ENCODE measurements at regions not wholly inside any gene's neighbourhood (a gene's known extent, or its start where the extent isn't known, plus 50 kb on each side); places are given as distances from the start of the nearest gene placed in this dataset.

DNA sequence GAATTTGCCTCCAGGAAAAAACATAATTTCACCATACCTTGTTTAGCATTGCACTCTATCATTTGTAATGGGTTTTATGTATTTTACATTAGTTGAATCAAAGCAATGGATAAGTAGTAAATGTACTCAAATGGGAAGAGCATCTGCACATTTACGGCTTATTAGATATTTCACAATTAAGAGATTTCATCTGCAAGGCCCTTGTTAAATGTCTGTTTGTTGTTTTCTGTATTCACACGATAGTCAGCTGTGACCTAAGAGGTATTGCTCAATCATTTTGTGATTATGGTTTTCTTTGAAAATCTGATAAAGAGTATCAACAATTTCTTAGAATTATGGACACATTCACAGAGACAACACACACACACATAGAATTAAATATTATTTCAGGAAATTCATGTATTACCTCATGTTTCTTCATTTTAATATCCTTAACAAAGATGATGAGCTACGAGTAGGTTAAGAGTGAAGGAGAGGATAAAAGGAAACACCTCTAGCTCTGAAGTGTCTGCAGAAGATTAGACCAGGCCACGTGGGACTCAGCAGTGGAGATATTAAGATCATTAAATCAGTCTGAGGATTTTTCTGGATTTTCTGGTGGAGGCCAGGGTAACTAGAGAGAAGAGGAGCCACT is 121.9 kb upstream of the POU1F1 start:
- ChIA-PET CTCF (no interaction called here), POLR2A (no interaction called here)
- no peaks in the 10 kb centered on the region for H3K36me3 Mint-ChIP-seq
- no peak overlapping the region for H3K27ac Mint-ChIP-seq
- peaks cover 3% of the 10 kb centered on the region for H3K9me3 Mint-ChIP-seq
- no peaks in the 10 kb centered on the region for H3K4me1 Mint-ChIP-seq (ENCODE audit: low read depth)
- H3K27me3 Mint-ChIP-seq: peaks cover 1% of the 10 kb centered on the region
- H3K4me3 Mint-ChIP-seq: no peak overlapping the region
- no peak for DNase-seq
- intact Hi-C loops (cut with micrococcal nuclease): no loop called here

DNA sequence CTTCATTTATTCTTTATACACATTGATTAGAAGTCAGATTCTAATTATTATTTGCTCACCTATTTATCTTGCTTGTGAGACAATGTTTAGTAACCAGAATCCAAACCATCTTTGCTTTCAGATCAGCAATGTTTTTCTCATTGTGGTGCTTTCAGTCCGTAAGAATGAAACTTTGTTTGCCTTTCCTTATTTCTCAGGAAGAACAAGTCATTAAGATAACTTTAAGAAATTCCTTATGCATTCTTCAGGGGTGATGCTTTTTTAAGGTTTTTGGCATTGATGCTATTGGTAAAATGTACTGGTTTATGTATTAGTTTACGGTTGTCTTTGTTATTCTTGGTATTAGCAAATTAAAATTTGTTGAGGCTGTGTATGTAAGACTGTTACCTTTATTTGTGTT is 120.8 kb upstream of the POU1F1 start:
- Mint-ChIP-seq H3K9me3 (peaks cover 3% of the 10 kb centered on the region), H3K27me3 (peaks cover 1% of the 10 kb centered on the region), H3K27ac (no peak overlapping the region), H3K4me3 (no peak overlapping the region), H3K36me3 (no peaks in the 10 kb centered on the region), H3K4me1 (ENCODE audit: low read depth) (no peaks in the 10 kb centered on the region)
- DNase-seq: no peak
- CTCF ChIA-PET: no interaction called here
- POLR2A ChIA-PET: no interaction called here
- intact Hi-C loops (cut with micrococcal nuclease): no loop called here

DNA sequence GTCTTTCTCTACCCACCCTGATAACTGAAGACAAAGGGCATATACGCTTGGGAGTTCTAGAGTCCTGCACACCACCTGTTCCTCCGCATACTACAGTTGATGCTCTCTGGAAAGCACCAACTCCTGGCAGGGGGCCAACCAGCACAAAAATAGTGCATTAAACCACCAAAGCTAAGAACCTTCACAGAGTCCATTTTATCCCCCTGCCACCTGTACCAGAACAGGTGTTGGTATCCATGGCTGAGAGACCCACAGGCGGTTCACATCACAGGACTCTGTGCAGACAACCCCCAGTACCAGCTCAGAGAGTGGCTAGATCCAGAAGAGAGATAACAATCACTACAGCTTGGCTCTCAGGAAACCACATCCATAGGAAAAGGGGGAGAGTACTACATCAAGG is 114.4 kb upstream of the POU1F1 start:
- Mint-ChIP-seq H3K9me3 (peaks cover 3% of the 10 kb centered on the region), H3K4me1 (ENCODE audit: low read depth) (no peaks in the 10 kb centered on the region), H3K27me3 (peaks cover 2% of the 10 kb centered on the region), H3K27ac (no peak overlapping the region), H3K36me3 (no peaks in the 10 kb centered on the region), H3K4me3 (no peak overlapping the region)
- CTCF ChIA-PET: no interaction called here
- POLR2A ChIA-PET: no interaction called here
- no peak for DNase-seq
- intact Hi-C loops (cut with micrococcal nuclease): no loop called here

DNA sequence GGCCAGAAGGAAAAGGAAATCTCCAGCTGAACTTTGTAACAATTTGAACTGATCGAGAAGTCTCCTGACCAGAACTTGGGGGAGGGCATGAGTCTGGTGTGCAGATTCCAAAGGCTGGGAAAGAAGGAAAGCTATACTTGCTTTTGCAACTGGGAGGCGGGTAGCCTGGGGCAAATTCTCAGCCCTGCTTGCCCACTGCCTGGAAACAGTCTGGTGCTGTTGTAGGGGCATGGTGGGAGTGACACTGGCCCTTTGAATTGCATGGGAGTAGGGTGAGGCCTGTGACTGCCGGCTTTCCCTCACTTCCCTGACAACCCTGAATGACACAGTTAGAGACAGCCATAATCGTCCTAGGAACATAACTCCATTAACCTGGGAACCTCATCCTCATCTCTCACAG is 114.0 kb upstream of the POU1F1 start:
- no peak for DNase-seq
- H3K27me3 Mint-ChIP-seq: peaks cover 2% of the 10 kb centered on the region
- H3K27ac Mint-ChIP-seq: no peak overlapping the region
- H3K36me3 Mint-ChIP-seq: no peaks in the 10 kb centered on the region
- H3K4me1 Mint-ChIP-seq (ENCODE audit: low read depth): no peaks in the 10 kb centered on the region
- intact Hi-C loops (cut with micrococcal nuclease): no loop called here
- no peak overlapping the region for H3K4me3 Mint-ChIP-seq
- H3K9me3 Mint-ChIP-seq: peaks cover 3% of the 10 kb centered on the region
- POLR2A ChIA-PET: no interaction called here
- CTCF ChIA-PET: no interaction called here

DNA sequence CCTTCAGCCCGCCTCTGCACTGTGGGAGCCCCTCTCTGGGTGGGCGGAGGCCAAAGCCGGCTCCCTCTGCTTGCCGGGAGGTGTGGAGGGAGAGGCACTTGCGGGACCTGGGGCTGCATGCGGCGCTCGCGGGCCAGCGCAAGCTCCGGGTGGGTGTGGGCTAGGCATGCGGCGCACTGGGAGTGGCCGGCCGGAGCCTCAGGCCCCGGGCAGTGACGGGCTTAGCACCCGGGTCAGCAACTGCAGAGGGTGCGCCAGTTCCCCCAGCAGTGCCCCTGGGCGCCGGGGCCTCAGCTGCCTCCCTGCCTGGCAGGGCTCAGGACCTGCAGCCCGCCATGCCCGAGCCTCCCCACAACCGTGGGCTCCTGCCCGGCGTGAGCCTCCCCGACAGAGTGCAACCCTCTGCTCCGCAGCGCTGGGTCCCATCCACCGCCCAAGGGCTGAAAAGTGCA is 98.9 kb upstream of the POU1F1 start:
- Mint-ChIP-seq H3K4me3 (no peak overlapping the region), H3K36me3 (no peaks in the 10 kb centered on the region), H3K9me3 (no peaks in the 10 kb centered on the region), H3K27ac (no peak overlapping the region), H3K27me3 (peaks cover 10% of the 10 kb centered on the region), H3K4me1 (ENCODE audit: low read depth) (no peaks in the 10 kb centered on the region)
- CTCF ChIA-PET: no interaction called here
- intact Hi-C loops (cut with micrococcal nuclease): no loop called here
- POLR2A ChIA-PET: no interaction called here
- DNase-seq: no peak

DNA sequence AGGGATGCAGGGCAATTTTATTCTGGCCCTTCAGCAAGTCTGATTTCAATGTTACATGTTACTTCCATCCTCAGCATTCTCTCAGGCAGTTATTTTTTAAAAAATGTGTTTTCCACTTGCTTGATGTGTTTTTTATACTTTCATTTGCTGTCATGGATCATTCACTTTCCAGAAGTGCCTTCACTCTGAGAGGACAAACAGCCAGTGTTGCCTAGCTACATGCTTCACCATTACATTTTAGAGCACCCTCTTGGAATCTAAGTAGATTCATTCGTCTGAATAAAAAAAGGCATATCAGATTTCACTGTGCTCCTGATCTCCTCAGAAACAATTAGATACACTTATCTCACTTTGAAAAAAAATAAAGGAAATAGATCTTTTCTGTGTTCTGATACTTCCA is 93.6 kb upstream of the POU1F1 start:
- CTCF ChIA-PET: no interaction called here
- POLR2A ChIA-PET: interaction anchor here (0.6 kb wide), 1 partner anchor 31 kb away, joined by 3 read pairs; no protein-coding TSS in a partner anchor
- Mint-ChIP-seq H3K4me1 (ENCODE audit: low read depth) (no peaks in the 10 kb centered on the region), H3K27ac (no peak overlapping the region), H3K9me3 (no peaks in the 10 kb centered on the region), H3K36me3 (no peaks in the 10 kb centered on the region), H3K4me3 (no peak overlapping the region), H3K27me3 (peaks cover 14% of the 10 kb centered on the region)
- DNase-seq: no peak
- intact Hi-C loops (cut with micrococcal nuclease): no loop called here

DNA sequence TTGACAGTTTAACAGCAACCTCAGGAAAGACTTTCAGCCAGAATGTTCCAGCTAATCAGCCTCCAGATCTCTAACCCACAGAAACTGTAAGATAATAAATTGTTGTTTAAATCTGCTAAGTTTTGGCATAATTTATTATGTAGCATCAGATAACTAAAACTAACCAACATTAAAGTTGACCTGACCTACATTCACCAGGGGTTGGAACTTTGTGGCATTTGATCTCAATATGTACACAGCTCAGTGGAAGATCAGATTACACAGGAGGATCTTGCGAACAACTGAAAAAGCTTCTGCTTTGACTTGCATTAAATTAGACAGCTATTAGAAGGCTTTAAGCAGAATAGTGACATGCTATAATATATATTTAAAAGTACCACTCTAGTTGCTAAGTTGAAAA is 91.4 kb upstream of the POU1F1 start:
- intact Hi-C loops (cut with micrococcal nuclease): no loop called here

DNA sequence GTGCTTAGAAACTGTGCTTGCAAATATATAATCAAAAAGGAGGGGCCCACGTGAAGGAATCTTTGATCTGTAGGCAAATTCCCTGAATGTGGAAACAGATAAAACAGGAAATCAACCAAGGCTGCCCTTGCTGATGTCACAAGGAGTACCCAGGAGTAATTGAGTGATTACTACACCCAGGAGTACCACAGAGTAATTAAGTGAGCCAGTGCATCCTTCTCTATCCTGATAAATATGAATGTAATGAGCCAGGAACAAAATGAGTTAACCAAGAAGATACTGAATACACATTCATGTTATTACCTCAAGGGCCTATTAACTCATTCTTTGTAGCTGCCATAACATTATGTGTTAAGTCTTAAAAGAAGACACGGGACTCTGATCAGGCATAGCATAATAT is 87.3 kb upstream of the POU1F1 start:
- no peaks in the 10 kb centered on the region for H3K9me3 Mint-ChIP-seq
- no peak overlapping the region for H3K27ac Mint-ChIP-seq
- no peak for DNase-seq
- H3K27me3 Mint-ChIP-seq: peaks cover 4% of the 10 kb centered on the region
- ChIA-PET CTCF (no interaction called here), POLR2A (no interaction called here)
- H3K4me1 Mint-ChIP-seq (ENCODE audit: low read depth): no peaks in the 10 kb centered on the region
- H3K4me3 Mint-ChIP-seq: no peak overlapping the region
- H3K36me3 Mint-ChIP-seq: no peaks in the 10 kb centered on the region
- intact Hi-C loops (cut with micrococcal nuclease): no loop called here

More for the DNA sequence above, 91.4 kb upstream of the POU1F1 start:
- H3K27ac Mint-ChIP-seq: no peak overlapping the region
- no peaks in the 10 kb centered on the region for H3K4me1 Mint-ChIP-seq (ENCODE audit: low read depth)
- H3K4me3 Mint-ChIP-seq: no peak overlapping the region
- no peak for DNase-seq
- no peaks in the 10 kb centered on the region for H3K9me3 Mint-ChIP-seq
- ChIA-PET POLR2A (no interaction called here), CTCF (interaction anchor here (2.3 kb wide), 1 partner anchor 17 kb away, joined by 7 read pairs; no protein-coding TSS in a partner anchor)
- peaks cover 12% of the 10 kb centered on the region for H3K27me3 Mint-ChIP-seq
- no peaks in the 10 kb centered on the region for H3K36me3 Mint-ChIP-seq

DNA sequence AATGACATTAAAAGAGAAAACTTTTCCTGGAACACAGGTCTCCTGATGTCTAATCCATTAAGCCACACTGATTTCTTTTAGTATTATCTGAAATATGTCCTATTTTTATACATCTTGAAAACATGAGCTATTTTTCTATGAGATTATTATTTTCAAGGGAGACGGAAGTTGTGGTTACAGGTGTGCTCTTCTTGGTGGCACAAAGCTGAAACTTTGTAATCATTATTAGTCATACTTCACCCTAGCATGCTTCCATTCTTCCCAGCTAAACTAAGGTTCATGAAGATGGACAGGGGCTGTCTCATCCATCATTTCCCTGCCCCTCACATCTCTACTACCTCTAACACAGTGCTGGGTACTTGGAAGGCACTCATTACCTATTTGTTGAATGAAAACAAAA is 85.6 kb upstream of the POU1F1 start:
- peaks cover 3% of the 10 kb centered on the region for H3K27me3 Mint-ChIP-seq
- ChIA-PET POLR2A (no interaction called here), CTCF (interaction anchor here (2.0 kb wide), 1 partner anchor 11 kb away, joined by 16 read pairs; no protein-coding TSS in a partner anchor)
- DNase-seq: no peak
- H3K27ac Mint-ChIP-seq: no peak overlapping the region
- H3K9me3 Mint-ChIP-seq: no peaks in the 10 kb centered on the region
- H3K4me3 Mint-ChIP-seq: no peak overlapping the region
- intact Hi-C loops (cut with micrococcal nuclease): no loop called here
- H3K36me3 Mint-ChIP-seq: no peaks in the 10 kb centered on the region
- H3K4me1 Mint-ChIP-seq (ENCODE audit: low read depth): no peaks in the 10 kb centered on the region

DNA sequence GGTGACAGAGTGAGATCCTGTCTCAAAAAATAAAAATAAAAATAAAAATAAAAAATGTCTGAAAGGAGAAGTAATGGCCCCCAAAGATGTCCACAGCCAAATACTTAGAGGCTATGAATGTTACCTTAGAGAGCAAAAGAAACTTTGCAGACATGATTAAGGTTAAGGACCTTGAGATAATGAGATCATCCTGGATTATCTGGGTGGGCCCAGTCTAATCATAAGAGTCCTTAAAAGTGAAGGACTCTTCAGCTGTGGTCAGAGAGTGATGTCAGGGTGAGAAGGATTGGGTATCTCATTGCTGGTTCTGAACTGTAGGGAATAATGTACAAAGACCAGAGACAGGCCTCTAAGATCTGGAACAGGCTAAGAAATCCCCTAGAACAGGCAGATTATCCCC is 84.9 kb upstream of the POU1F1 start:
- DNase-seq: no peak
- H3K27me3 Mint-ChIP-seq: peaks cover 3% of the 10 kb centered on the region
- POLR2A ChIA-PET: no interaction called here

DNA sequence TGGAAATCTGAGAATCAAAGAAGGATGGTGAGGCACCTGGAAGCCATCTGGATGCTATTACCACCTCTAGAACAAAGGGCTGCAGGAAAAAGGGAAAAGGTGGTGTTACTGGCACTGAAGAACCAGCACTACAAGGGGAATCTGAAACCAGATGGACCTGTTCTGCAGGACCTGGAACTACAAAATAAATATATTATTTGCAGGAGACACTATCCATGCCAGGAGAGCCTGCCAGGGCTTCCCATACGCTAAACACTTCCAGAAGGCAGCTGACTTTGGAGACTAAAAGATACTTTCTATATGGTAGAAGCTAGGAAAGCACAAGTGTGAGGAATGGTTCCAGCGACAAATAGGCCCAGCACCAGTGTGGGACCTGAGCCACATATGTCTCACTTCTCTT is 83.4 kb upstream of the POU1F1 start:
- ChIA-PET POLR2A (no interaction called here), CTCF (interaction anchor here (2.9 kb wide), 1 partner anchor 9 kb away, joined by 16 read pairs; no protein-coding TSS in a partner anchor)
- intact Hi-C loops (cut with micrococcal nuclease): no loop called here
- H3K4me1 Mint-ChIP-seq (ENCODE audit: low read depth): no peaks in the 10 kb centered on the region
- DNase-seq: no peak
- H3K27ac Mint-ChIP-seq: no peak overlapping the region
- no peaks in the 10 kb centered on the region for H3K36me3 Mint-ChIP-seq
- H3K4me3 Mint-ChIP-seq: no peak overlapping the region
- no peaks in the 10 kb centered on the region for H3K9me3 Mint-ChIP-seq
- peaks cover 3% of the 10 kb centered on the region for H3K27me3 Mint-ChIP-seq

More for the DNA sequence above, 84.9 kb upstream of the POU1F1 start:
- intact Hi-C loops (cut with micrococcal nuclease): no loop called here
- H3K4me3 Mint-ChIP-seq: no peak overlapping the region
- no peaks in the 10 kb centered on the region for H3K9me3 Mint-ChIP-seq
- CTCF ChIA-PET: interaction anchor here (2.0 to 2.9 kb wide), 2 partner anchors 10 to 11 kb away, joined by 16 read pairs; no protein-coding TSS in a partner anchor
- H3K36me3 Mint-ChIP-seq: no peaks in the 10 kb centered on the region
- H3K27ac Mint-ChIP-seq: no peak overlapping the region
- no peaks in the 10 kb centered on the region for H3K4me1 Mint-ChIP-seq (ENCODE audit: low read depth)

DNA sequence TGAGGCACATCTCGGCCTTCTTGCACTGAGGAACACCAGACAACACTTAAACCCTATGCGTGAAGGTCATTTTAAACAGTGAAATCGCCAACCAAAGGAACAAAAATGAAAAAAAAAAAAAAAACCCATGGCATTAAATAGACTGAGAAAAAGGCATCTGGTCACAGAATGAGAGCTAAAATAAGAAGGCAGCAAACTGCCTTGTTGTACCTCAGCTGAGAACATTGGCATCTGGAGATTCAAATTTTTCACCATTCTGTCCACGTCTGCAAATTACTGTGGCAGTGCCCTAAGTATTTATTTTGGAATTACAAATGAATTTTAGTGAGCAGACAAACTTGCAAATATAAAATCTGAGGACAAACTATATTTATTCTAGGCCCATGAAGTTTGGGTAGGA is 82.6 kb upstream of the POU1F1 start:
- no peaks in the 10 kb centered on the region for H3K36me3 Mint-ChIP-seq
- no peak overlapping the region for H3K27ac Mint-ChIP-seq
- intact Hi-C loops (cut with micrococcal nuclease): no loop called here
- no peak for DNase-seq
- H3K4me3 Mint-ChIP-seq: no peak overlapping the region
- peaks cover 3% of the 10 kb centered on the region for H3K27me3 Mint-ChIP-seq
- H3K9me3 Mint-ChIP-seq: no peaks in the 10 kb centered on the region
- CTCF ChIA-PET: interaction anchor here (1.0 to 2.9 kb wide), 2 partner anchors 8 to 413 kb away, joined by 4 to 16 read pairs; no protein-coding TSS in a partner anchor
- POLR2A ChIA-PET: no interaction called here
- H3K4me1 Mint-ChIP-seq (ENCODE audit: low read depth): no peaks in the 10 kb centered on the region

DNA sequence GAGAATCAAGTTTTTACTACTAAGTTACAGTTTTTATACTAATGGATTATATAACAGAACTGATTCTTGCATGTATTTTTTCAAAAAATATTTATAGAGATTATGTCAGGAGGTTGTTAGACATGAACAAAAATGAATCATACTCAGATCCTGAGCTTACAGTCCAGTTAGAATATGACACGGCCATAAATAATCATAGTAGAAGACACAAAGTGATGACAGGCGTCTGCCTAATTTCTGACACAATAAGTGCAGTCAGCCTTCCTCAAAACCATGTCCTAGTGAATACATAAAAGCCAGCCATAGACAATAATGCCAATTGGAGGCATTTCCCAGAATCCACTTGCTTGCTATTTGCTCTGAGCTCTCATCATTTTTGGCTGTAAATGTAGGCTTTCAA is 81.7 kb upstream of the POU1F1 start:
- POLR2A ChIA-PET: no interaction called here
- DNase-seq: no peak
- Mint-ChIP-seq H3K27me3 (peaks cover 3% of the 10 kb centered on the region), H3K9me3 (no peaks in the 10 kb centered on the region), H3K36me3 (no peaks in the 10 kb centered on the region), H3K27ac (no peak overlapping the region), H3K4me1 (ENCODE audit: low read depth) (no peaks in the 10 kb centered on the region), H3K4me3 (no peak overlapping the region)
- CTCF ChIA-PET: interaction anchor here (1.0 kb wide), 1 partner anchor 414 kb away, joined by 4 read pairs; no protein-coding TSS in a partner anchor
- intact Hi-C loops (cut with micrococcal nuclease): no loop called here

Measured in activated CD4-positive, alpha-beta memory T cell treated with anti-CD3 and anti-CD28 coated beads for 36 hours (primary cell).